CD14-positive monocyte (primary cell): ENCODE measurements at regions not wholly inside any gene's neighbourhood (a gene's known extent, or its start where the extent isn't known, plus 50 kb on each side); places are given as distances from the start of the nearest gene placed in this dataset.

Experiments
- DNase-seq, 3 donors: peaks; one replicate each; pipeline ENCODE4 v3.0.0-alpha.2; 2011 to 2022
- H2AFZ ChIP-seq: 2 replicates; pipeline ENCODE4 v1.6.0; 2012; ENCODE audit warnings: mild to moderate bottlenecking, low read depth, low read length, inconsistent platforms; ENCODE audit not compliant: insufficient read depth, poor library complexity, severe bottlenecking
- H3K27ac ChIP-seq, 2 donors: 1 replicate in 1 of 2; 2 replicates in 1 of 2; pipeline ENCODE4 v1.5.1; 2012 to 2013; ENCODE audit warnings: low read length in 2 of 2, control low read depth in 1 of 2, inconsistent platforms in 1 of 2, low read depth in 1 of 2, mild to moderate bottlenecking in 1 of 2
- H3K27me3 ChIP-seq, 2 donors: one replicate each; pipeline versions ENCODE4 v1.6.0 to v1.6.1; 2011 to 2013; ENCODE audit warnings: low read length in 2 of 2; ENCODE audit not compliant: control insufficient read depth in 2 of 2, insufficient read depth in 2 of 2
- H3K36me3 ChIP-seq, 2 donors: replicated peaks in 1 of 2; 1 replicate in 1 of 2; 2 replicates in 1 of 2; pipeline versions ENCODE4 v1.5.1 to v1.6.1; 2012 to 2013; ENCODE audit warnings: low read length in 2 of 2, control low read depth in 1 of 2, inconsistent platforms in 1 of 2, mild to moderate bottlenecking in 1 of 2; ENCODE audit not compliant: insufficient read depth in 2 of 2, control insufficient read depth in 1 of 2
- H3K4me1 ChIP-seq, 2 donors: 1 replicate in 1 of 2; 2 replicates in 1 of 2; pipeline versions ENCODE4 v1.5.1 to v1.6.1; 2012 to 2013; ENCODE audit warnings: low read length in 2 of 2, control low read depth in 1 of 2, inconsistent platforms in 1 of 2, mild to moderate bottlenecking in 1 of 2, moderate library complexity in 1 of 2; ENCODE audit not compliant: insufficient read depth in 2 of 2, control insufficient read depth in 1 of 2
- H3K4me2 ChIP-seq: replicated peaks from 2 replicates; pipeline ENCODE3; 2012; ENCODE audit warnings: low read length, moderate library complexity, mild to moderate bottlenecking; ENCODE audit not compliant: poor library complexity, severe bottlenecking; ENCODE audit errors: extremely low read depth
- H3K4me3 ChIP-seq, 3 experiments: fragments of 200-600 bp in 1 of 3; sonication (generic) in 1 of 3; replicated peaks in 1 of 3; 1 replicate in 2 of 3; 2 replicates in 1 of 3; pipeline ENCODE4 v1.5.1; 2011 to 2013; ENCODE audit warnings: low read length in 3 of 3, mild to moderate bottlenecking in 3 of 3, control low read depth in 2 of 3, low read depth in 2 of 3, inconsistent platforms in 1 of 3, moderate library complexity in 1 of 3
- H3K79me2 ChIP-seq: 2 replicates; pipeline ENCODE4 v1.6.0; 2012; ENCODE audit warnings: mild to moderate bottlenecking, control low read depth, inconsistent platforms, low read length, moderate library complexity; ENCODE audit not compliant: insufficient read depth
- H3K9ac ChIP-seq: 2 replicates; pipeline ENCODE4 v1.6.0; 2017; ENCODE audit warnings: low read length, mild to moderate bottlenecking; ENCODE audit not compliant: insufficient read depth, poor library complexity, severe bottlenecking
- H3K9me3 ChIP-seq, 2 donors: replicated peaks in 1 of 2; 1 replicate in 1 of 2; 2 replicates in 1 of 2; pipeline versions ENCODE4 v1.5.1 to v1.6.1; 2012 to 2013; ENCODE audit warnings: low read length in 2 of 2, control low read depth in 1 of 2; ENCODE audit not compliant: control insufficient read depth in 1 of 2, insufficient read depth in 1 of 2
- H4K20me1 ChIP-seq: 2 replicates; pipeline ENCODE4 v1.6.0; 2012; ENCODE audit warnings: mild to moderate bottlenecking, low read length, control low read depth, moderate library complexity; ENCODE audit not compliant: insufficient read depth
- H3K27ac Mint-ChIP-seq, 7 donors: one replicate each; pipeline ENCODE4 v1.8.0; 2020; ENCODE audit warnings: mild to moderate bottlenecking in 7 of 7, mixed read lengths in 7 of 7, moderate library complexity in 6 of 7, inconsistent platforms in 2 of 7
- H3K27me3 Mint-ChIP-seq, 3 donors: one replicate each; pipeline ENCODE4 v1.8.0; 2021 to 2022; ENCODE audit warnings: low read depth in 3 of 3, mild to moderate bottlenecking in 3 of 3, mixed read lengths in 3 of 3, moderate library complexity in 3 of 3, inconsistent platforms in 1 of 3
- H3K36me3 Mint-ChIP-seq, 2 donors: one replicate each; pipeline ENCODE4 v1.8.0; 2020; ENCODE audit warnings: mixed read lengths in 2 of 2, inconsistent platforms in 1 of 2, mild to moderate bottlenecking in 1 of 2
- H3K4me1 Mint-ChIP-seq: one replicate; pipeline ENCODE4 v1.8.0; 2020; ENCODE audit warnings: mild to moderate bottlenecking, mixed read lengths
- H3K4me3 Mint-ChIP-seq, 2 donors: one replicate each; pipeline ENCODE4 v1.8.0; 2020; ENCODE audit warnings: mild to moderate bottlenecking in 2 of 2, mixed read lengths in 2 of 2, moderate library complexity in 1 of 2
- H3K9me3 Mint-ChIP-seq, 7 donors: one replicate each; pipeline ENCODE4 v1.8.0; 2020 to 2022; ENCODE audit warnings: mixed read lengths in 7 of 7, mild to moderate bottlenecking in 6 of 7, moderate library complexity in 6 of 7, inconsistent platforms in 2 of 7
- WGBS: methylation state at CpG from one replicate; pipeline ENCODE4 v1.1.5; 2013; ENCODE audit warnings: missing lambda C conversion rate; ENCODE audit not compliant: insufficient coverage; 5-methylcytosine and 5-hydroxymethylcytosine counted together
- intact Hi-C, 2 donors: fragments of 100-400 bp; cut with micrococcal nuclease; formaldehyde crosslinking; loops; one replicate each; pipeline versions ENCODE4 v1.15.0 to v1.15.1; 2023
- TF ChIP-seq, protein P1 (sequence below): fragments of 200-600 bp; IDR thresholded peaks from one replicate; pipeline ENCODE4 v1.8.0; 2022; ENCODE audit warnings: antibody characterized with exemption, mild to moderate bottlenecking

DNA sequence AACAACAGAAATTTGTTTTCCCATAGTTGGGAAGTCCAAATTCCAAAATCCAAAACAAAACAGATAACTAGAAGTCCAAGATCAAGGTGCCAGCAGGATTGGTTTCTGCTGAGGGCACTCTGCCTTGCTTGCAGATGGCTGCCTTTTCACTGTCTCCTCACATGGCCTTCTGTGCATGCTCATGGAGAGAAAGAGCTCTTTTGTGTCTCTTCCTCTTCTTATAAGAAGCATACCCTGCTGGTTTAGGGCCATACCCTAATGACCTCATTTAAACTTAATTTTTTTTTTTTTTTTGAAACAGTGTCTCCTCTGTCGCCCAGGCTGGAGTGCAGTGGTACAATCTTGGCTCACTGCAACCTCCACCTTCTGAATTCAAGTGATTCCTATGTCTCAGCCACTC is 1974.1 kb upstream of the PCDH20 start:
- Mint-ChIP-seq H3K27ac (no peak overlapping the region), H3K4me3 (no peak overlapping the region), H3K9me3 (peaks cover 0 to 10% (median 0%) of the 10 kb centered on the region in 7 donors), H3K4me1 (no peaks in the 10 kb centered on the region), H3K27me3 (no peaks in the 10 kb centered on the region), H3K36me3 (no peaks in the 10 kb centered on the region)
- no peaks in the 10 kb centered on the region for H3K9me3 ChIP-seq
- WGBS, result no CpG with 5 or more reads among the region's 1 CpG
- H3K4me1 ChIP-seq, result no peaks in the 10 kb centered on the region
- H2AFZ ChIP-seq, result no peak overlapping the region
- H3K9ac ChIP-seq, result no peak overlapping the region
- no peak overlapping the region for H3K4me3 ChIP-seq
- H4K20me1 ChIP-seq, result no peaks in the 10 kb centered on the region
- intact Hi-C loops, result no loop called here
- H3K27me3 ChIP-seq, result no peaks in the 10 kb centered on the region
- H3K27ac ChIP-seq, result no peak overlapping the region
- H3K4me2 ChIP-seq, result no peak overlapping the region
- H3K36me3 ChIP-seq, result no peaks in the 10 kb centered on the region
- no peak for DNase-seq
- TF ChIP-seq, protein P1, sequence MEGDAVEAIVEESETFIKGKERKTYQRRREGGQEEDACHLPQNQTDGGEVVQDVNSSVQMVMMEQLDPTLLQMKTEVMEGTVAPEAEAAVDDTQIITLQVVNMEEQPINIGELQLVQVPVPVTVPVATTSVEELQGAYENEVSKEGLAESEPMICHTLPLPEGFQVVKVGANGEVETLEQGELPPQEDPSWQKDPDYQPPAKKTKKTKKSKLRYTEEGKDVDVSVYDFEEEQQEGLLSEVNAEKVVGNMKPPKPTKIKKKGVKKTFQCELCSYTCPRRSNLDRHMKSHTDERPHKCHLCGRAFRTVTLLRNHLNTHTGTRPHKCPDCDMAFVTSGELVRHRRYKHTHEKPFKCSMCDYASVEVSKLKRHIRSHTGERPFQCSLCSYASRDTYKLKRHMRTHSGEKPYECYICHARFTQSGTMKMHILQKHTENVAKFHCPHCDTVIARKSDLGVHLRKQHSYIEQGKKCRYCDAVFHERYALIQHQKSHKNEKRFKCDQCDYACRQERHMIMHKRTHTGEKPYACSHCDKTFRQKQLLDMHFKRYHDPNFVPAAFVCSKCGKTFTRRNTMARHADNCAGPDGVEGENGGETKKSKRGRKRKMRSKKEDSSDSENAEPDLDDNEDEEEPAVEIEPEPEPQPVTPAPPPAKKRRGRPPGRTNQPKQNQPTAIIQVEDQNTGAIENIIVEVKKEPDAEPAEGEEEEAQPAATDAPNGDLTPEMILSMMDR, result no peak
- no peaks in the 10 kb centered on the region for H3K79me2 ChIP-seq

- peaks cover 2 to 12% (median 7%) of the 10 kb centered on the region in 7 donors for H3K9me3 Mint-ChIP-seq
- H3K4me2 ChIP-seq, result no peak overlapping the region
- peaks cover 3% of the 10 kb centered on the region in 2 donors for H3K9me3 ChIP-seq
- no peaks in the 10 kb centered on the region for H3K36me3 ChIP-seq
- no peak overlapping the region for H2AFZ ChIP-seq
- H3K4me3 ChIP-seq, result no peak overlapping the region
- no peak overlapping the region for H3K27ac Mint-ChIP-seq
- no peaks in the 10 kb centered on the region for H3K36me3 Mint-ChIP-seq
- no peak overlapping the region for H3K9ac ChIP-seq
- intact Hi-C loops, result no loop called here
- H3K4me1 Mint-ChIP-seq, result no peaks in the 10 kb centered on the region
- no peak overlapping the region for H3K27ac ChIP-seq
- no CpG with 5 or more reads among the region's 2 CpGs for WGBS
- no peaks in the 10 kb centered on the region for H3K27me3 ChIP-seq
- H3K79me2 ChIP-seq, result no peaks in the 10 kb centered on the region
- H4K20me1 ChIP-seq, result no peaks in the 10 kb centered on the region
- H3K27me3 Mint-ChIP-seq, result no peaks in the 10 kb centered on the region
- H3K4me3 Mint-ChIP-seq, result no peak overlapping the region
- no peaks in the 10 kb centered on the region for H3K4me1 ChIP-seq
- DNase-seq, result no peak
- TF ChIP-seq, protein P1, result no peak
These were observed 1965.6 kb upstream of the PCDH20 start for GRCh38 chr13:63381078-63381859.
